HG02571 (cell line): ENCODE measurements at regions not wholly inside any gene's neighbourhood (a gene's known extent, or its start where the extent isn't known, plus 50 kb on each side); places are given as distances from the start of the nearest gene placed in this dataset.
"Not testable (repeated sequence)": the region's sequence is repeated elsewhere in the genome, so short reads cannot be mapped to it uniquely, and the experiment has no call there.

Experiments
- ATAC-seq: cut with Tn5 transposase; IDR thresholded peaks from one replicate; pipeline ENCODE4 v1.9.1; 2021; ENCODE audit warnings: mild to moderate bottlenecking, moderate library complexity; ENCODE audit not compliant: unreplicated experiment

- no peak for ATAC-seq
These were observed 117.7 kb downstream of the TMEM167A start for GRCh38 chr5:82959466-82959865.

DNA sequence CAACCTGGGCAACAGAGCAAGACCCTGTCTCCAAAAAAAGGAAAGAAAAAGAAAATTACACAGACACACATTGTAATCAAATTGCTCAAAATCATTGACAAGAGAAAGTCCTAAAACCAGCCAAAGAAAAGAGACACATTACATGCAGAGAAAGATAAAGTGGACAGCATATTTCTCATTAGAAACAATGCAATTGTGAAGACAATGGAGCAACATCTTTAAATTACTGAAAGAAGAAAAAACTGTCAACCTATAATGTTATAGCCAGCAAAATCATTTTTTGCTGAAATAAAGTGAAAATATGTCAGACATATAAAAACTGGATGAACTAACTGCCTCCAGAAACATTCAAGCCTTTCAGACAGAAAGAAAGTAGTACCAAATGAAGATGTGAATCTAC is 120.6 kb downstream of the TMEM167A start:
- no peak for ATAC-seq

DNA sequence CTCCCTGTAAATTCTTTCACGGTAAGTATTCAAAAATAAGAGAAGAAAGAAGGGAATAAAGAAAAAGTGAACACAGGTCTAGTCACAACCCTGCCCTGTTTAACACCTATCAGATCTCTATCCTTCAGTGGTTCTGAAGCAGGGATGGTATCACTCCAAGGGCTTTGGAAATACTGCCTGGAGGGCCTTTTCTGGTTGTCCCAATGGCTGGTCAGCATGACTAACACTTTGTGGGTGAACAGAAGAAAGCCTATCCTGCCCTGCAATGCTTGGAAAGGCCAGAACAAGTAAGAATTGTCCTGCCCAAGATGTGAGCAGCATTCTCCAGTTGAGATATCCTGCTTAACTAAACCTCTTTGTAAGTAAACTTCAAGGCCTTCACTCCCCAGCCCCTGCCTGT is 124.9 kb downstream of the TMEM167A start:
- ATAC-seq, result no peak

DNA sequence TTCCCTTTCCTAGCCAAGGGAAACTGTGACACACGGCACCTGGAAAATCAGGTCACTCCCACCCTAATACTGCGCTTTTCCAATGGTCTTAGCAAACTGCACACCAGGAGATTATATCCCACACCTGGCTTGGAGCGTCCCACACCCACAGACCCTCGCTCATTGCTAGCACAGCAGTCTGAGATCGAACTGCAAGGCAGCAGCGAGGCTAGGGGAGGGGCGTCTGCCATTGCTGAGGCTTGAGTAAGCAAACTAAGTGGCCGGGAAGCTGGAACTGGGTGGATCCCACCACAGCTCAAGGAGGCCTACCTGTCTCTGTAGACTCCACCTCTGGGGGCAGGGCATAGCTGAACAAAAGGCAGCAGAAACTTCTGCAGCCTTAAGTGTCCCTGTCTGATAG is 132.9 kb downstream of the TMEM167A start:
- not testable (repeated sequence) for ATAC-seq

DNA sequence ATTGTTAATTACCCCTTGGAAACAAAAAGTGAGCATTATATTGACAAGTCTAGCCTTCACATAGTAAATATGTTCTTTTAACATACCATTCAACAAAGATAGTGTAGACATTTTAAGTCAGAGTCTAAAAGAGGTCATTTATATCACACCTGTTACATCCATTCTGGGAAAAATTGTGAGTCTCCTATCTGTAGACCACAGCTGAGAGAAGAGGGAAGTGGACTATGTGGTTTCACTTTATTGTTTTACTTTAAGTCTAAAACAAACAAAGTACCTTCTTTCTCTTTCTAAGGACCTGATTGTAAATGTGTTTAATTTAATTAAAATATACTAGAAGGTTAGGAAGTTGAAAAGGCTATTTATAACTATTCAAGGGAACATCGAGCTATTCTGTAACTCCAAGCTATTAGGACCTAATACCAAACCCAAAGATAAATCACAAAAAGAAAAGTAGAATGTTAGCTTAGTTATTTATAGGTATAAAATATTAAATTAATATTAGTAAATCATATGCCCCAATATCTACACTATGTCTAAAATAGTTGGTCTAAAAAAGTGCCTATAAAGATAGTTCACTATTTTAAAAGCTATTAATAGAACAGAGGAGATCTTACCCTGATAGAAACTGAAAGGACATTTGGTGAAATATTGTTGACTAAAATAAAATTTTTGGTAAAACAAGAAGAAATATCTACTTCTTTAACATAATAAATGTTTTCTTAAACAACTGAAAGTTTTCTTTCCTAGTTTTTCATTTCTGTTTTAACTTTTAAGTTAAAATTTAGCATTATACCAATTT is 134.9 kb downstream of the TMEM167A start:
- no peak for ATAC-seq

GRCh38 chr5:82938901-82939725 is 138.1 kb downstream of the TMEM167A start:
- no peak for ATAC-seq

GRCh38 chr5:82932473-82933220 is 144.5 kb downstream of the TMEM167A start:
- ATAC-seq, result not testable (repeated sequence)

GRCh38 chr5:82931110-82931509 is 146.1 kb downstream of the TMEM167A start:
- no peak for ATAC-seq

GRCh38 chr5:82925061-82925411 is 152.2 kb downstream of the TMEM167A start:
- no peak for ATAC-seq

- no peak for ATAC-seq
These were observed 152.8 kb downstream of the TMEM167A start for GRCh38 chr5:82924226-82925060.

DNA sequence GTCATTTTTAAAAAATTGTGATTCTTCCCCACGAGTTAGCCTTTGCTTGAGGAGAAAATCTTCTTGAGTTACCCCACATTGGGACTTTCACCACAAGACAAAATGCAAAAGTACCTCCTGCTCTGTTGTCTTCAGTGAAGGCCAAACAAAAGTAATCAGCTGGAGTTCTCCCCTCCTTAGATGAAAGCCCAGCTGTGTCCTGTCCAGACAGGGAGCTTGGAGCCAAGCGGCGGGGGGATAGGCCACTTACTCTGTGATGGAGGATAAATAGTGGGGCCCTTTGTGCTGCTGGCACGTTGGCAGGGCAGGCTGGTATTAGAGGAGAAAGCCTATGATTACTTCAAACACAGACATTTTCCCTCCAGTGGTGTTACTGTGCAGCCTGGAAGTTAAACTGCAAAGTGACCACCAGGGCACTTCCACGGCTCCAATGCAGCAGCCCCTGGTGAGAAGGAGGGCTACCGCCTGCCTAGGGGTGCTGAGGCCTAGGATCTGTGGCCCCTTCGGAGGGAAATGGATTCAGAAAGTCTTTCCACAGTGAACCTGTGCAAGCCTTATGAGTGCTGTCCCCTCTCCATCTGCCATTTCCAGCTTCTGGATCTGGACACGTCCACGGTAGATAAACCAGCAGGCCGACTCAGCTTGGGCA is 155.0 kb downstream of the TMEM167A start:
- no peak for ATAC-seq

DNA sequence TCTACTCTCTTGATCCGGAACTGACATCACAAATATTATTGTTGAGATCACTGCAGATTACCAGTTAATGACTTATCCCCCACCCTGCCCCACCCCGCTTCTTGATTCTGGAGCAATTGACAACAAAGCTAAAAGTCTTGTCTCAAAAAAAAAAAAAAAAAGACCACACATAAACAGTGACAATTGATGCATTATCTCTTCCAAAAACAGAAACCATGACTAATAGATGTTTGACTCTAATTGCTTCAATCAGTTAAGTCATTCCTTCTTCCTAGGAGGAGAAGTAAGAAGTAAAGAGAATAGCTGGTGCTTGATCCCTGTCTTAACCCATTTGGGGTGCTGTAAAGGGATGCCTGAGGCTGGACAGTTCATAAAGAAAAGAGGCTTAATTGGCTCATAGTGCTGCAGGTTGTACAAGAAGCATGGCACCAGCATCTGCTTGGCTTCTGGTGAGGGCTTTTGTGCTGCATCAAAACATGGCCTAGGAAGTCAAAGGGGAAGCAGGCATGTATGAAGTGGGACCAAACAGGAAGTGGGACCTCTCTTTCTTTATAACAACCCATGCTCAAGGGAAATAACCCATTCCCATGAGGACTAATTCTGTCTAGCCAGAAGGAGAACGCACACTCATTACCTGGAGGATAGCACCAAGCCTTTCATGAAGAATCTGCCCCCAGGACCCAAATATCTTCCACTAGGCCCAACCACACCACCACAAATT is 158.7 kb downstream of the TMEM167A start:
- ATAC-seq, result no peak

DNA sequence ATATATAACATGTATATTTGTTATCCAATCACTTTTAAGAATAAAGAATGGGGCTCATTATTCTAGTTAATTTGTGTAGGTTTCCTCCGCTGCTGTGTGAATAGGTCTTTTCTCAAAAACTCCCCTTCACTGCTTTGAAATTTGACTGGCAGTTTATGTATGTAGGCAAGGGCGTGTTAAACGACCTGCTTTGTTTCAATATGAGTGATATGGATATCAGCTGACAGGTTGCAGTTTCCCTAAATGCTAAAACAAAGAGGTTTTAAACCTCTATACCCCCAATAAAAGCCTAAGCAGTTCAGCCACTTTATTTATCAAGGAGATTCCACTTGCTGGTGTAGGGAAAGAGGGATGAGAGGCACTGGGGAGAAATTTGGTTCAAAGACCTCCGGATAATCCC is 159.6 kb downstream of the TMEM167A start:
- peak; percentile 88 for ATAC-seq

DNA sequence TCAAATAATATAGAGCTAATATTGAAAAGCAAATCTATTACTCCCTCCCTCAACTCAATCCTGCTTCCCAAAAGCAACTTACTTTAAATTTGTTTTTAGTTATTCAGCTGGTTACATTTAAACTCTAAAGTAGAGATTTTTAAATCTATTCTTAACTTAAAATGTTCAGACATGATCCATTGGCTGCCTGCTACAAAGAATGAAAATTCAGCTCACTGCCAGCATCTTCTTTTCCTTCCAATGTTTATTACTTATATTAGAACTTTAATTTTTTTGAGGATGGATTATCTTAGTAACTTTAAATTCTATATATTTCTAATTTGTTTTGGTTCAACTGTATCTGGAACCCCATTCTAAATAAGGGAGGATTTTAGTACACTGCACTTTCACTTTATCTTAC is 163.2 kb downstream of the TMEM167A start:
- ATAC-seq, result no peak

GRCh38 chr5:82912462-82912861 is 164.7 kb downstream of the TMEM167A start:
- ATAC-seq, result no peak

DNA sequence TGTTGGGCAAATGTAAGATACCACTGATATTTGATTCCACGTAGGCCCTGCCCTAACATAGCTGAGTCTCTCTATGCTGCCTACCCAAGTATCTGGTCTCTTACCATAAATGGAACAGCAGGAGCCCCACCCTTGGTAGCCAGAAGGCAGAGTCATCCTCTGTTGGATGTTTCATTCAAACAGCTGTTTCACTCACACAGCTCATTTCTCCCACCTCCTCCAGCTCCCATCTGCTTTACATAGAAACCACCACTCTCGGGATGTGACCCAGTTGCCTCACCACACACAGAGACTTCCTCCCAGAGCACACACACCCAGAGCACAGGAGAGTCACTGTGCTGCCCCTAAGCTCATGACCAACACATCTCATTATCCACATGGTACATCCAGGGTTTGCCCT is 165.3 kb downstream of the TMEM167A start:
- no peak for ATAC-seq

DNA sequence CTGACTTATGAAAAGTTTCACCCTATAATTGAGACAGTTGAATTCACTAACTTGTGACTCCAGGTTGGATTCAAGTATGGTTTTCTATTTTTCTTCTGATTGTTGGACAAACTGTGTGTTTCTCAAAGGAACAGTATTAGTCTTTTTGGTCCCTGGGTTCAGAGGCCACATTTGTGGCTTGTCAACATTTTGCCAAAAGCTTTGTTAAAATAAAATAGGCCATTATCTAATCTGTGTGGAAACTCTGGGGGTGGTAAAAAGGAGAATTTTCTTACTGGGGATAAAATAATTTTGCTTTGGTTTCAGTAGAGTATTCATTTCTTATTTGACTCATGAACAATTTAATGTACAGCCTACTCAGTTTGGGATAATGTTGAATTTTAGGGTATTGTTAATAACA is 166.3 kb downstream of the TMEM167A start:
- no peak for ATAC-seq

DNA sequence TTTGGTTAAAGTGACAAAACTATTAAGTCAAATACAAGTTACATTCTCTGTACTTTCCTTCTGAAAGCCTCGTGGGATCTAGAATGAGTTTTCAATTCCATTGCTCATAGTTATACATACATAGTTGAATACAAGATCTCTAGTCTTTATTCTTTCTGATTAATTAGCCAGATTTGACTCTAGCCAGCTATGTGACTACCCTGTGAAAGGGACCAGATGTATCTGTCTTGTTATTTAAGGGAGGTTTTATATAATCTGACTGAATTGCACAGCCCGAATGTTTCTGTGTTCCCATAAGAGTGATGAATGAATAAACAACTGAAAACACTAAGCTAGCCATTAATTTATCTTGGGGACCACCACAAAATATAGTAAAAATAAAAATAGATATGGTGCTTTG is 166.7 kb downstream of the TMEM167A start:
- no peak for ATAC-seq

DNA sequence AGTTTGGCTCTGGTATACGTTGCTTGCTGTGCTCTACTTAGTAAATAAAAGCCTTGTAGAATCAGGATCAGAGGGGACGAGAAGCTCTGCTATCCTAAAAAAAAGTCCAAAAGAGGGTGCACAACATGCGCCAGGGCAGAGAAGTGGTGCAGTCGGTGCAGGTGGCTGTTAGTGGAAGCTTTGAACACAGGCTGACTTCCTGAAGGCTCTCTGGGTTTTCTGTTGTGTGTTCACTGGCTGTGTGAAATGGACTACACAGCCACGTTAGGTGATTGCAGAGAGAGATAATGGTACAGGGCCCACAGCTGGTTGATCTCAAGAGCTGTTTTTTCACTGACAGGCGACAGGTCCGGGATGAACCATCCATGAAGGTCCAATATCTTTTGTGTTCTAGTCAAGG is 167.4 kb downstream of the TMEM167A start:
- ATAC-seq, result no peak

DNA sequence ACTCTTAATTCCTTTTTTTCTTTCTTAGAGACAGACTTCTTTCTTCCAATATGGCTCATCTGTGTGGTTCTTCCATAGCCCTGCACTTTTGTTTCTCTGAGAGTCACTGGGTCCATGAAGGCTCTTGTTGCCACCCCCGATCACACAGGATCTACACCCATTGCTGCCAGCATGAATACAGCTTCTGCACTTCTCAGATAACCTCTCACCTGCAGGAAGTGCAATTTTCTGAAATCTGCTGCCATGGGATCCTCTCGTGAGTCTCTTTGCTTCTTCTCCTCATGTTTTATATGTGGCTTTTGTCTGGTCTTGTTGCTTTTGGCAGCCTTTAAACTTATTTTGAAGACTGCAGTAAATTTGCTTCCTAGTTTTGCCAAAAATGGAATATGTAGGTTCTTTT is 171.2 kb downstream of the TMEM167A start:
- no peak for ATAC-seq
